ENCODE measurements at regions not wholly inside any gene's neighbourhood (a gene's known extent, or its start where the extent isn't known, plus 50 kb on each side); places are given as distances from the start of the nearest gene placed in this dataset.
"Not testable (repeated sequence)": the region's sequence is repeated elsewhere in the genome, so short reads cannot be mapped to it uniquely, and the experiment has no call there.

DNA sequence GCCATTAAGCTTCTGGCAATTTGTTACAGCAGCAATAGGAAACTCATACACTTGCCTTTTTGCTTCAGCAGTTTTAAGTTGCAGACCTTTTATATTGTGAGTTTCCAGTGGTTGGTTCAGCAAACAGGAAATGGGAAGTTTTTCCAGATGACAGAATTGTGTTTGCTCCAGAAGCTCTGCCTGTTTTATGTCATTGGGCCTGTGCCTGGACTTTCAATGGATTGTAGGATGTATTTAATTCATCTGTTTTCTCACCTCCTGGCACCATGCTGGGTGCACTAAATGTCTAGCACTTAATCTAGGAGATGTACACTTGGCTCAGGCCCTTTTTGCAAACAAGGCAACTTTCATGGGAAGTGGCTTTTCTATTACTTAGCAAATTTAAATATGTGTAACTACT is 100.4 kb upstream of the CLINT1 start:
- no peak for DNase-seq

GRCh38 chr5:157956271-157956885 is 97.4 kb upstream of the CLINT1 start:
- DNase-seq: no peak

GRCh38 chr5:157955541-157956172 is 96.7 kb upstream of the CLINT1 start:
- no peak for DNase-seq

- DNase-seq: no peak
Observed at GRCh38 chr5:157952374-157952685, 93.4 kb upstream of the CLINT1 start.

- DNase-seq: no peak
Observed at GRCh38 chr5:157951673-157952373, 92.9 kb upstream of the CLINT1 start.

GRCh38 chr5:157949520-157949919 is 90.6 kb upstream of the CLINT1 start:
- no peak for DNase-seq

GRCh38 chr5:157948738-157949410 is 89.9 kb upstream of the CLINT1 start:
- DNase-seq: peak; percentile 80

GRCh38 chr5:157947156-157947555 is 88.2 kb upstream of the CLINT1 start:
- DNase-seq: no peak

GRCh38 chr5:157945822-157946221 is 86.9 kb upstream of the CLINT1 start:
- not testable (repeated sequence) for DNase-seq

DNA sequence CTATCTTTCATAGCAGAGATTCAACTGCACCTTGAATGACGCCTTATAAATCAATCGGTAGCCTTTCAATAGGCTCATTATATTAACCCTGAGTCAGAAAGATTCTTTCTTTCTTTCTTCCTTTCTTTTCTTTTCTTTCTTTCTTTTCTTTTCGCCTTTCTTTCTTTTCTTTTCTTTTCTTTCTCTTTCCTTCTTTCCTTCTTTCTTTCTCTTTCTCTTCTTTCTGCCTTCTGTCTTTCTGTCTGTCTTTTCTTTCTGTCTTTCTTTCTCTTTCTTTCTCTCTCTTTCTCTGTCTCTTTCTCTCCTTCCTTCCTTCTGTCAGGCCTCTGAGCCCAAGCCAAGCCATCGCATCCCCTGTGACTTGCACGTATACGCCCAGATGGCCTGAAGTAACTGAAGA is 86.0 kb upstream of the CLINT1 start:
- no peak for DNase-seq

GRCh38 chr5:157944077-157944633 is 85.2 kb upstream of the CLINT1 start:
- no peak for DNase-seq

DNA sequence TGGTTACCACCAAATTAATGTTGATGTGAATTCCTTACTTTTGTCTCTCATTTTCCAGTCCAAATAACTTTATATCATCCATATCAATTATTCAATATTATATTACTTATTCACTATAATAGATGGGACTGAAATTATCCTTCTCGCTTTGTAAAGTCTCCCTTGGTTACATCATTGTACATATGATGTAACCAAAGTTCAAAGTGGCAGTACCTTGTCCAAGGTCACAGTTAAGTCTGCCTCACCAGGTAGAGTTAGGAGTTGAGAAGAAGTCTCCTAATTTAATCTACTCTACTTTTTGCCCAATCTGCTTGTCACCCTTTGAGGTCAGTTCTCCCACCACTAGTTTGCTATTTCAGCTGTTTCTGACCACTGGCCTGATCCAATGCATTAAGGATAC is 83.7 kb upstream of the CLINT1 start:
- no peak for DNase-seq

- DNase-seq: no peak
Observed at GRCh38 chr5:157941616-157942015, 82.7 kb upstream of the CLINT1 start.

- DNase-seq: not testable (repeated sequence)
Observed at GRCh38 chr5:157938101-157938500, 79.2 kb upstream of the CLINT1 start.

DNA sequence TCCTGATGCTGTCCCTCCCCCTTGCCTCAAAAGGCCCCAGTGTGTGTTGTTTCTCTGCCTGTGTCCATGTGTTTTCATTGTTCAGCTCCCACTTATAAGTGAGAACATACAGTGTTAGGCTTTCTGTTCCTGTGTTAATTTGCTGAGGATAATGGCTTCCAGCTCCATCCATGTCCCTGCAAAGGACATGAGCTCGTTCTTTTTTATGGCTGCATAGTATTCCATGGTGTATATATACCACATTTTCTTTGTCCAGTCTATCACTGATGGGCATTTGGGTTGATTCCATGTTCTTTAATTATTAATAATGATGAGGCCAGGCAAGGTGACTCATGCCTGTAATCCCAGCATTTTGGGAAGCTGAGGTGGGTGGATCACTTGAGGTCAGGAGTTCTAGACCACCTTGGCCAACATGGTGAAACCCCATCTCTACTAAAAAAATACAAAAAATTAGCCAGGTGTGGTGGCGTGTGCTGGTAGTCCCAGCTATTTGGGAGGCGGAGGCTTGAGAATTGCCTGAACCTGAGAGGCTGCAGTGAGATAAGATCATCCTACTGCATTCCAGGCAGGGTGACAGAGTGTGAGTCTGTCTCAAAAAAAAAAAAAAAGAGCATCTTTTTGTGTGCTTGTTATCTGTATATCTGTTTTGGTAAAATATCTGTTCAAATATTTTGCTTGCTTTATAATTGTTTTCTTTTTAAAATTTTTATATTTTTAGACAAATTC is 78.0 kb upstream of the CLINT1 start:
- DNase-seq: not testable (repeated sequence)

DNA sequence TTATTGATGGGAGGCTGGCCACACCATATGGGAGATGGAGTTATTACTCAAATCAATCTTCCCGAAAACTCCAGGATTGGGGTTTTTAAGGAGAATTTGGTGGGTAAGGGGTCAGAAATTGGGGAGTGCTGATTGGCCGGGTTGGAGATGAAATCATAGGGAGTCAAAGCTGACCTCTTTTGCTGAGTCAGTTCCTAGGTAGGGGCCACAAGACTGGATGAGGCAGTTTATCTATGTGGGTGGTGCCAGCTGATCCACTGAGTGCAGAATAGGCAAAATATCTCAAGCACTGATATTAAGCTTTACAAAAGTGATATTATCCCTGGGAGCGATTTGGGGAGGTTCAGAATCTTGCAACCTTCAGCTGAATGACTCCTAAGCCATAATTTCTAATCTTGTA is 75.7 kb upstream of the CLINT1 start:
- DNase-seq: no peak

- DNase-seq: no peak
Observed at GRCh38 chr5:157933005-157933404, 74.1 kb upstream of the CLINT1 start.

DNA sequence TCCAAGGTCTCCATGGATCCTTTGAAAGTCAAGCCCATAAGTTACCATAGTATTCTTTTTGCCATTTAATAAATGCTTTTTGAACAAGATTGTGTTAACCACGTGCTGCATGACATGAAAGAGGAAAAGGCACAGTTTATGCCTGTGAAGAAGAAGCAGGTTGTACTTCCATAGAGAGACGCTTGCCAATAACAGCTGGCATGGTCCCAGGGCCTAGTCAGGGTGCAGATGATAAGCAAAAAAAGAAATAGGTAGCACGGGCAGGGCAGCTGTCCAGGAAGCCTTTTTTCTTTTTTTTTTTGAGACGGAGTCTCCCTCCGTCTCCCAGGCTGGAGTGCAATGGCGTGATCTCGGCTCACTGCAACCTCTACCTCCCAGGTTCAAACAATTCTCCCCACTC is 71.8 kb upstream of the CLINT1 start:
- no peak for DNase-seq

- no peak for DNase-seq
Observed at GRCh38 chr5:157926977-157927376, 68.0 kb upstream of the CLINT1 start.

DNA sequence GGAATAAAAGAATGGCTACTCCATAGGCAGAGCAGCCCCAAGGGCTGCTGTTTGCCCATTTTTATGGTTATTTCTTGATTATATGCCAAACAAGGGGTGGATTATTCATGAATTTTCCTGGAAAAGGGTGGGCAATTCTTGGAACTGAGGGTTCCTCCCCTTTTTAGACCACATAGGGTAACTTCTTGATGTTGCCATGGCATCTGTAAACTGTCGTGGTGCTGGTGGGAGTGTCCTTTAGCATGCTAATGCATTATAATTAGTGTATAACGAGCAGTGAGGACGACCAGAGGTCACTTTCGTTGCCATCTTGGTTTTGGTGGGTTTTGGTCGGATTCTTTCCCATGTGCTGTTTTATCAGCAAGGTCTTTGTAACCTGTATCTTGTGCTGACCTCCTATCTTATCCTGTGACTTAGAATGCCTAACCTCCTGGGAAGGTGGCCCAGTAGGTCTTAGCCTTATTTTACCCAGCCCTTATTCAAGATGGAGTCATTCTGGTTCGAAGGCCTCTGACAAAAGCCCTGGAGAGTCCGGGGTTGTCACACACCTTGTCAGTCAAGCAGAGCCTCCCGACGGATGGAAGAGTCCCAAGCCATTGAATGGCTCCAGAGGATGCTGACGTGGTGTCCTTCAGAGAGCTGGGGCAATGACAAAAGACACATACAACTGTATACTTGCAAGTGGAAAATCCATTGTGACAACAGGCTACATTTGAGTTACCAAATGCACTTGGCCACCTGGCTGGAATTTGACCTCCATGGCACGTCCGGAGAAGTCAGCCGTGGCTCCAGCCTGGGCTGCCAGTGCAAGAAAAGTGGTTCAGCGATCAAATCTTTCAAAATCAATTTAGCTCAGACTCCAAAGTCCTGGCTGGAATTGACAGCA is 67.1 kb upstream of the CLINT1 start:
- no peak for DNase-seq

- DNase-seq: no peak
Observed at GRCh38 chr5:157924931-157925729, 66.2 kb upstream of the CLINT1 start.
